ENCODE measurements at regions not wholly inside any gene's neighbourhood (a gene's known extent, or its start where the extent isn't known, plus 50 kb on each side); places are given as distances from the start of the nearest gene placed in this dataset.

DNA sequence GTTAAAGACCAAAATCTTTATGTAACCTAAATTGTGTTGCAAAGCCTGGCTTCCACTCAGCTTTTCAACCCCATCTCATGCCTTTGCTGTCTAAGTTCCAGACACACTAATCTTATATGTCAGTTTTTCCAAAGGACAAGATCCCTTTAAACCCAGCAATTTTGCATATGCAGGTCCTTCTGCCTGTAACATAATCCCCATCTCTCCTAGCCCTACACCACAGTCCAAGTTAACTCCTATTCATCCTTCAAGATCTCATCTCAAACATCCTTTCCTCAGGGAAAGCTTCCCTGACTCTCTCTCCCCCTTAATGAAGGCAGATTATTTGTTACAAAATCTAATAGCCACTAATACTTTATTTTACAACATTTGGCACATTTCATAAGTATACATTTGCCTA lies 366.3 kb downstream of the PLPP3 start:
- no peak for DNase-seq (ENCODE audit: low read depth)
- no peak overlapping the region for H3K4me3 ChIP-seq (ENCODE audit: low read depth, low read length)
- no peak for TF ChIP-seq CTCF (IDR thresholded peaks at IDR 0.05; ENCODE audit: insufficient read depth, low read depth, low read length, missing control alignments)

DNA sequence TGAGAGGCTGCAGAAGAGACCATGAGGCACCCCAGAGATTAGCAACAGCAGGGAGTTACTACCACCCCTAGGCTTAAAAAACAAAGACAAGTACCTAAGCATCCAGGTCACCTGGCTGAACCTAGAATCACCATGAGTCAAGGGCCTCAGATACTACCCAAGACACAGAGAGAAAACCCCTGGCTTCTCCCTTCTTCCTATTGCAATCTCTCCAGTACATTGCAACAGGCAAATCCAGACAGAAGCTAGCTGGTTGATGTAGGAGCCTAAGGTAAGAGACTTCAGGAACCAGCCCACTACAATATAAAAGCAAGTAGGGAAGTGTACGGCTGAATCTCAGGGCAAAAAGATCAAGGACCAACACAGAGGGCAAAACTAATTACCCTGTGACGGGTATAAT lies 367.2 kb downstream of the PLPP3 start:
- no peak overlapping the region for H3K4me3 ChIP-seq (ENCODE audit: low read depth, low read length)
- no peak for DNase-seq (ENCODE audit: low read depth)
- no peak for TF ChIP-seq CTCF (IDR thresholded peaks at IDR 0.05; ENCODE audit: insufficient read depth, low read depth, low read length, missing control alignments)

GRCh38 chr1:56206391-56206790 lies 373.0 kb downstream of the PLPP3 start:
- H3K4me3 ChIP-seq (ENCODE audit: low read depth, low read length) = no peak overlapping the region
- DNase-seq (ENCODE audit: low read depth) = no peak
- TF ChIP-seq CTCF (IDR thresholded peaks at IDR 0.05; ENCODE audit: insufficient read depth, low read depth, low read length, missing control alignments) = no peak

DNA sequence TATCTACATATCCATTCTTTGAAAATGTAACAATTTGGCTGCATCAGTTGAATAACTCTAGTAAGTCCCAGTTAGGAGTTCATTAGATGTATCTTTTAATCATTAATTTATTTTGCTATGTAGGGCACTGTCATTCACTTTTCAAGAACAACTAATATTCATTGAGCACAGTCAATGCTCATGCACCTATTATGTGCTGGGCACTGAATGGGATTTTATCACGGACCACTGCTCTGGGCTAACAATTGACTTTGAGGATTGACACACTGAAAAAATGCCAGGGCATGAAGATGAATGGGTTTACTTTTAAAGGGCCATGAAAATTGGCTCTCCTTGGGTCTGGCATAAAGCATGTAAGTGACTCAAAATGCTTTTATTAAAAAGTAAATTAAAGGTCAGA lies 375.2 kb downstream of the PLPP3 start:
- DNase-seq (ENCODE audit: low read depth) = no peak
- TF ChIP-seq CTCF (IDR thresholded peaks at IDR 0.05; ENCODE audit: insufficient read depth, low read depth, low read length, missing control alignments) = no peak
- H3K4me3 ChIP-seq (ENCODE audit: low read depth, low read length) = no peak overlapping the region

DNA sequence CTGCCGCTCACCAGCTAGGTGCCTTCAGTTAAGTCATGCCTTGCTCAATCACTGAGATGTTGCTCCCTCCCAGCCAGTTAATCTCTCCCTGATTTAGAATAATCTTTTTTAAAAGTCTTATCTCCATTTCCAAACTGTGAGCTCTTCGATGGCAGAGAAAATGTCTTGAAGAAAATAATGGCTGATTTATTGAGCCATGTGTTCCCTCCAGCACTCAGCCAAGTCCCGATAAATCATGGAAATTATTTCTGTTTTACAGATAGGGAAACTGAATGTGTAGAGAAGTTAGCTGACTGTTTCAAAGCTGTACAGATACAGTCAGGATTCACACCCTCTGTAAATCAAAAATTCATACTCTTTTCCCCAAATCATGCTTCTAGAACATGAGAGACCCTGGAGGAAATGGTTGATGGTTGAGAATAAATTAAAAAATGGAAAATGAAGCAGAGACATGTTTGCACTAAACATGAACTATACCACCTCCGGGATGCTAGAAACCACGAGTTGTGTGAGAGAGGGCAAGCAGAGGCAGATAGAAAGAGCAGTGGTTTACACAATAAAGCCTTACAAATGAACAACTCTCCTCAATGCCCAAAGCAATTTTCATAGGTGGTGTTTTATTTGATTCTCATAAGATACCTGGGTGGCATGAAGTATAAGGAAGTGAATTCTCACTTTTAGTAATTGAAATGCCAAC lies 376.4 kb downstream of the PLPP3 start:
- no peak for DNase-seq (ENCODE audit: low read depth)
- TF ChIP-seq CTCF (IDR thresholded peaks at IDR 0.05; ENCODE audit: insufficient read depth, low read depth, low read length, missing control alignments) = no peak
- H3K4me3 ChIP-seq (ENCODE audit: low read depth, low read length) = no peak overlapping the region

- no peak for DNase-seq (ENCODE audit: low read depth)
- no peak for TF ChIP-seq CTCF (IDR thresholded peaks at IDR 0.05; ENCODE audit: insufficient read depth, low read depth, low read length, missing control alignments)
- H3K4me3 ChIP-seq (ENCODE audit: low read depth, low read length) = no peak overlapping the region
Observed at GRCh38 chr1:56202186-56202585, 377.2 kb downstream of the PLPP3 start.

DNA sequence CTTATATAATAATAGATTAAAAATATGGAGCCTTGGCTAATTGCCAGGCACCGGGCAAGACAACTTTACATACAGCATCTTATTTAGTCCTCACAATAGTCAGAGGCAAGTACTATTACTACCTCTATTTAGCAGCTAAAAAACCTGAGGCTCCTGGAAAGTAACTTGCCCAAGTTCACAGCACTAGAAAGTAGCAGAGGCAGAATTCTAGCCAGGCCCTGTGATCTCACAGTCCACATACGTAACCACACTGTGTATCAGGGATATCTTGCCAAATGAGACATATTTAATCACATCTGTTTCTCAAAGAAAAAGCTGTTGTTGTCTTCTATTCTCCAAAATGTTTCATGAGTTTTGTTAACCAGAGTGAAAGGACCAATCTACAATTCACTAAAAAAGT lies 378.5 kb downstream of the PLPP3 start:
- no peak for DNase-seq (ENCODE audit: low read depth)

More for the DNA sequence above, 378.5 kb downstream of the PLPP3 start:
- H3K4me3 ChIP-seq (ENCODE audit: low read depth, low read length) = no peak overlapping the region
- no peak for TF ChIP-seq CTCF (IDR thresholded peaks at IDR 0.05; ENCODE audit: insufficient read depth, low read depth, low read length, missing control alignments)
